DND-41 (cell line): ENCODE measurements at regions not wholly inside any gene's neighbourhood (a gene's known extent, or its start where the extent isn't known, plus 50 kb on each side); places are given as distances from the start of the nearest gene placed in this dataset.

Source experiments
- CTCF ChIP-seq: IDR thresholded peaks from 2 replicates; pipeline ENCODE4 v1.5.1; 2012; ENCODE audit warnings: borderline replicate concordance, low read length, moderate library complexity, mild to moderate bottlenecking; ENCODE audit not compliant: poor library complexity, severe bottlenecking; ENCODE audit errors: extremely low read depth
- EZH2 ChIP-seq: IDR thresholded peaks from 3 replicates; pipeline ENCODE4 v1.6.1; 2012; ENCODE audit warnings: borderline replicate concordance, low read depth, mild to moderate bottlenecking, moderate library complexity, low read length, inconsistent platforms; ENCODE audit not compliant: severe bottlenecking

GRCh38 chr1:37286881-37287280, 187.5 kb upstream of the ZC3H12A start:
- TF ChIP-seq CTCF (no peak), EZH2 (no peak)
